GM12878 (cell line): ENCODE measurements at regions not wholly inside any gene's neighbourhood (a gene's known extent, or its start where the extent isn't known, plus 50 kb on each side); places are given as distances from the start of the nearest gene placed in this dataset.

Experiments
- CUX1 ChIP-seq: IDR thresholded peaks from 2 replicates; pipeline ENCODE4 v1.6.1; 2012; ENCODE audit warnings: improper control_type of control experiment, low read depth, low read length; ENCODE audit not compliant: insufficient replicate concordance
- LARP7 ChIP-seq: fragments of 450-650 bp; IDR thresholded peaks from 2 replicates; pipeline ENCODE4 v1.6.1; 2017; ENCODE audit warnings: mild to moderate bottlenecking
- RUNX3 ChIP-seq: IDR thresholded peaks from 2 replicates; pipeline ENCODE4 v1.6.1; 2012; ENCODE audit warnings: low read length, inconsistent platforms
- ZNF274 ChIP-seq: IDR thresholded peaks from one replicate; pipeline ENCODE4 v1.8.0; 2011; ENCODE audit not compliant: insufficient read length, insufficient read depth
- TF ChIP-seq, protein P1 (sequence below), 3 experiments: IDR thresholded peaks in 2 of 3; conservative IDR thresholded peaks in 1 of 3; 2 replicates each; pipeline ENCODE4 v1.5.1; 2011; ENCODE audit warnings: low read depth in 3 of 3, low read length in 3 of 3, mild to moderate bottlenecking in 3 of 3, control low read depth in 2 of 3, moderate library complexity in 2 of 3, inconsistent platforms in 1 of 3, mixed read lengths in 1 of 3; ENCODE audit not compliant: control insufficient read depth in 2 of 3, insufficient read depth in 1 of 3; ENCODE audit errors: extremely low read depth in 1 of 3

DNA sequence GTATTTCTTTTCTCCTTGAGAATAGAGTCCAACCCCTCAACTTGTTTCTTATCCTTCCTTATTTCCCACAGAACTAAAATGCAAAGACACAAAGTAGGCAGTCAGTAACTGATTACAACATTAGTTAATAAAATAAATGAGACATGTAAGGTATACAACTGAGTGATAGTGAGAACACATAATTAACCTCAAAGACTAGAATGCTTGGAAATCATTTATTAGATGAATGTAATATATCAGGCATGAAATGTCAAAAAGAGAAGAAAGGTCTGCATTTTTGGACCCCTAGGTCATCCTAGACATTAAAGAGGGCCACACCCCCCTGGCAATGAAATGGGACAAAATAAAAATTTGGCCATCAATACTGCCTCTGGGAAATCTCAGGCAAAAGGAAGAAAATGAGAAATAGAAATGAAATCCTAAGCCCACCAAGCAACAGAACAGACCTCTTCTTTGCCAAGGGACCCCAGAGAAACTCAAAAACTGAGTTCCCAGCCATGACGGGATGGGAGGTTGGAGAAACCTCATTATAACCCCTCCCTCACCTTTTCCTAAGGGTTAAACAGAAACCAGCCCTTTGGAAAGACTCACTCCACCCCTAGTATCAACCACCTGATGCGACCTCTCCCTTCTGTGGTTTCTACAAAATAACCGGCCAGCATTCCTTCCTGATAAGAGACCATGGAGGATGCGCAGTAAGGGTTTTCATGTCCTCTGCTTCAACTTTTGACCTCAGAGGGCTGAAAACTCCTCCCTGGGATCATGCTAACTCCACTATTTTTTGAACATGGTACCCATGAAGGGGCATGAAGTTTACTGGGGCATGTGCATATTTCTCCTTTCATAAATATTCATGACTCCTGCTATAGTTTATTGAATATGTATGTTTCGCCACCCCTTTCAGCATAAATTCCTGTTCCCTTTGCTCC is 90.0 kb upstream of the EXOC1L start (continued):
- TF ChIP-seq CUX1 (no peak), LARP7 (no peak), RUNX3 (no peak), ZNF274 (no peak)
- TF ChIP-seq, protein P1, sequence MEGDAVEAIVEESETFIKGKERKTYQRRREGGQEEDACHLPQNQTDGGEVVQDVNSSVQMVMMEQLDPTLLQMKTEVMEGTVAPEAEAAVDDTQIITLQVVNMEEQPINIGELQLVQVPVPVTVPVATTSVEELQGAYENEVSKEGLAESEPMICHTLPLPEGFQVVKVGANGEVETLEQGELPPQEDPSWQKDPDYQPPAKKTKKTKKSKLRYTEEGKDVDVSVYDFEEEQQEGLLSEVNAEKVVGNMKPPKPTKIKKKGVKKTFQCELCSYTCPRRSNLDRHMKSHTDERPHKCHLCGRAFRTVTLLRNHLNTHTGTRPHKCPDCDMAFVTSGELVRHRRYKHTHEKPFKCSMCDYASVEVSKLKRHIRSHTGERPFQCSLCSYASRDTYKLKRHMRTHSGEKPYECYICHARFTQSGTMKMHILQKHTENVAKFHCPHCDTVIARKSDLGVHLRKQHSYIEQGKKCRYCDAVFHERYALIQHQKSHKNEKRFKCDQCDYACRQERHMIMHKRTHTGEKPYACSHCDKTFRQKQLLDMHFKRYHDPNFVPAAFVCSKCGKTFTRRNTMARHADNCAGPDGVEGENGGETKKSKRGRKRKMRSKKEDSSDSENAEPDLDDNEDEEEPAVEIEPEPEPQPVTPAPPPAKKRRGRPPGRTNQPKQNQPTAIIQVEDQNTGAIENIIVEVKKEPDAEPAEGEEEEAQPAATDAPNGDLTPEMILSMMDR (IDR thresholded peaks at IDR 0.05 in 2 of 3, conservative IDR thresholded peaks at IDR 0.05 in 1 of 3; ENCODE audit: control insufficient read depth in 2 of 3, extremely low read depth in 1 of 3, insufficient read depth in 1 of 3, low read depth in 3 of 3, low read length in 3 of 3): no peak
